Embryonic facial prominence (tissue), 1 donor: ENCODE measurements at regions not wholly inside any gene's neighbourhood (a gene's known extent, or its start where the extent isn't known, plus 50 kb on each side); places are given as distances from the start of the nearest gene placed in this dataset.
"Not testable (repeated sequence)": the region's sequence is repeated elsewhere in the genome, so short reads cannot be mapped to it uniquely, and the experiment has no call there.

Experiments
- DNase-seq: peaks from one replicate; pipeline ENCODE4 v3.0.0-alpha.2; 2016; ENCODE audit errors: extremely low spot score

DNA sequence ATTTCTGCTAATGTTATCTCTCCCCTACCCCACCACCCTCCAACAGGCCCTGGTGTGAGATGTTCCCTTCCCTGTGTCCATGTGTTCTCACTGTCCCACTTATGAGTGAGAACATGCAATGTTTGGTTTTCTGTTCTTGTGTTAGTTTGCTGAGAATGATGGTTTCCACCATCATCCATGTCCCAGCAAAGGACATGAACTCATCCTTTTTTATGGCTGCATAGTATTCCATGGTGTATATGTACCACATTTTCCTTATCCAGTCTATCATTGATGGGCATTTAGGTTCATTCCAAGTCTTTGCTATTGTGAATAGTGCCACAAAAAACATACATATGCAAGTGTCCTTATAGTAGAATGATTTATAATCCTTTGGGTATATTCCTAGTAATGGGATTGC, 104.5 kb downstream of the ZNF33B start:
- DNase-seq: not testable (repeated sequence)

DNA sequence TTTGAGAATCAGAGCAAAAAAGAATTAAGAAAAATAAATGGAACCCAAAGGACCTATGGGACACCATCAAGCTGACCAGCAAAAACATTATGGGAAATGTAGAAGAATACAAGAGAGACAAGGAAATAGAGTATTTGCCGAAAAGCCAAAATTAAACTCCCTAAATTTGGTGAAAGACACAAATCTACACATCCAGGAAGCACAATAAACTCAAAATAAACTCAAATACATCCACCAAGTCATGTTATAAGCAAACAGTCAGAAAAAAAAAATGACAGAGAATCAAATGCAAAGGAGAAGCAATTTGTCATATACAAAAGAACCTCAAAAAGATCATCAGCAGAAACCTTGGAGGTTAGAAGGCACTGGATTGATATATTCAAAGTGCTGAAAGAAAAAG, 105.4 kb downstream of the ZNF33B start:
- no peak for DNase-seq

DNA sequence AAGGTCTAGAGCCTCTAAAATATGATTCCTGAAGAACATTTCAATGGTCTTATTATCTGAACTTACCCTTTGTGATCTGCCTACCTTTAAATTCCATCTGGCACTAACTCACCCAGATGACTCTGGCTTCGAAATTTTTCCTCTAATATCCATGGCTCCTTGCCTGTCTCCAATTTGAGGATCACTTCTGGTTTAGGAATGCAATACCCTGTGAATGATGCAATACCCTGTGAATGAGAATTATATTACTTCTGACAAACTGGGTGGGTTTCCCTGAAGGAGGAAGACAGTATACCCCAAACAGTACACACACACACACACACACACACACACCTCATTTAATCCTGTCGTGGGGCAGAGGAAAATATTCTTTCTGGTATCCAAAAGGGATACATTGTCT, 115.3 kb downstream of the ZNF33B start:
- DNase-seq: no peak

DNA sequence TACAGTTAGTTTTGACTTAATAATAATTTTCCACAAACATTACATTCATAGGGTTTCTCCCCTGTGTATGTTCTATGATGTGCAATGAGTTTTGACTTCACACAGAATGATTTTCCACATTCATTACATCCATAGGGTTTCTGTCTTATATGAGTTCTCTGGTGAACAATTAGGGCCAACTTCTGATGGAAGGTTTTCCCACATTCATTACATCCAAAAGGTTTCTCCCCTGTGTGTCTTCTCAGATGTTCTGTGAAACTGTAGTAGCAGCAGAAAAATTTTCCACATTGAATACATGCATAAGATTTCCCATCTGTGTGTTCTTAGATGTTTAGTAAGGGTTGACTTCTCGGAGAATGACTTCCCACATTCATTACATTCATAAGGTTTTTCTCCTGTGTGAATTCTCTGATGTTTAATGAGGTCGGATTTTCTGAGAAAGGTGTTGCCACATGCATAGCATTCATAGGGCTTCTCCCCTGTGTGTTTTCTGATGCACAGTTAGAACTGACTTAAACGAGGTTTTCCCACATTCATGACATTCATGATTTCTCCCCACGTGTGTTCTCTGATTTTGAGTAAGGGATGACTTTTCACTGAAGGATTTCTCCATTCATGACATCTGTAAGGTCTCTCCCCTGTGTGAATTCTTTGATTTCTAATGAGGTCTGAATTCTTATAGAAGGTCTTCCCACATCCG, 118.5 kb downstream of the ZNF33B start:
- DNase-seq: no peak

DNA sequence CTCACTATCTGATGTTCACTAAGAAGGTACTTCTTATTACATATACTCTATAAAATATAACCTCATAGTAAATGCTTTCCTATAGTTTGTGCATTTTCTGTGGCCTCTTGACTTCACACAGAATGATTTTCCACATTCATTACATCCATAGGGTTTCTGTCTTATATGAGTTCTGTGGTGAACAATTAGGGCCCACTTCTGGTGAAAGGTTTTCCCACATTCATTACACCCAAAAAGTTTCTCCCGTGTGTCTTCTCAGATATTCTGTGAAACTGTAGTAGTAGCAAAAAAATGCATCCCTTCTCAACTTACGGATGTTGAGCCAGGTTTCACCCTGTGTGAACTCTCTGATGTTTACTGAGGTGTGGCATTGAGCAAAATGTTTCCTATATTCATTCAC, 119.3 kb downstream of the ZNF33B start:
- DNase-seq: no peak

DNA sequence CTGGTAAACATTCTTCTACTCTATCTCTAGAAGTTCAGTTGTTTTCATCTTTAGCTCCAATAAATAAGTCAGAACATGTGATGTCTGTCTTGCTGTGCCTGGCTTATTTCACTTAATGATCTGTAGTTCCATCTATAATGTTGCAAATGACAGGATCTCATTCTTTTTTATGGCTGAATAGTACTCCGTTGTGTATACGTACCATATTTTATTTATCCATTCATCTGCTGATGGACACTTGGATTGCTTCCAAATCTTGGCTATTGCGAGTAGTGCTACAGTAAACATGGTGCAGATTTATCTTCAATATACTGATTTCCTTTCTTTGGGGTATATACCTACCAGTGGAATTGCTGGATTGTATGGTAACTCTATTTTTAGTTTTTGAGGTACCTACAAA, 124.4 kb downstream of the ZNF33B start:
- no peak for DNase-seq

DNA sequence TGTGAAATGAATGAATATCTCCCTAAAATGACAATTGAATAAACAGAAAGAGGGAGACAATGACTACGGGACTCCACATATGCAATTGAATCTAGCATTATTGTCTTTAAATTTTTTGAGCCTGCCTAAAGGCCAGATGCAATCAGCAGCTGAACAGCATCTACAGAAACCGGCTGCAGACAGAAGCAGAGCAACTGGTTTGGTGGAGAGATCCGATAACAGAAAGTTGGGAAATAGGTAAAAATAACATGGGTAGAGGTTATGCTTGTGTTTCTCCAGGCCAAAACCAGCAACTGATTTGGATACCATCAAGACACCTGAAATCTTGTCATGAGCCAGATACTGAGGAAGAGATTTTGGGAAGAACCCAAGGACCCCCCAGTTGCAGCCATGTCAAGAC, 146.6 kb downstream of the ZNF33B start:
- DNase-seq: no peak

DNA sequence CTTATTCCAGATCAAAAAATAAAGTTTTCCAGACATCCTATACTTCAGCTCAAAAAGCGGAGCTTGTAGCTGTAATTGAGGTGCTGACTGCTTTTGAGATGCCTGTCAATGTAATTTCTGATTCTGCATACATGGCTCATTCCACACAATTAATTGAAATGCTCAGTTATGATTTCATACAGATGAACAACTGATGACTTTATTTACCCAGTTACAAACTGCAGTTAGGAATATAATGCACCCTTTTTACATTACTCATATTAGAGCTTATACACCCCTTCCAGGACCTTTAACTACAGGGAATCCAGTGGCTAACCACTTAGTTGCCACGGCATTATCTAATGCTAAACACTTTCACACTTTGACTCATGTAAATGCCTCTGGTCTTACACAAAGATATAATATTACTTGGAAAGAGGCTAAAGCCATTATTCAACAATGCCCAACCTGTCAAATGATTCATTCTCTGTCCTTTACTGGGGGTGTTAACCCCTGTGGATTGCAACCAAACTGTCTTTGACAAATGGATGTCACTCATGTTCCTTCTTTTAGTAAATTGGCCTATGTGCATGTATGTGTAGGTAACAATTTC, 147.3 kb downstream of the ZNF33B start:
- DNase-seq: no peak

DNA sequence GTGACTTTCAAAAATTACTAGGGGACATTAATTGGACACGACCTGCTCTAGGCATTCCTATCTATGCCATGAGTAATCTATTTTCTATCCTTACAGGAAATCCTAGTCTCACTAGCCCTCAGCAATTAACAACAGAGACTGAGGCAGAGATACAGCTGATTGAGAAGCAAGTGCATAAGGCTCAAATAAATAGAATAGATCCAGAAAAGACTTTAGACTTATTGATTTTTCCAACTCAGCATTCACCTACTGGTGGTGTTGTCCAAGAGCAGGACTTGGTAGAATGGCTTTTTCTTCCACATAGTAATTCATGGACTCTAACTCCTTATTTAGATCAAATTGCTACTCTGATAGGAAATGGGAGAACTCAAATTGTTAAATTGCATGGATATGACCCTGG, 148.0 kb downstream of the ZNF33B start:
- DNase-seq: no peak

DNA sequence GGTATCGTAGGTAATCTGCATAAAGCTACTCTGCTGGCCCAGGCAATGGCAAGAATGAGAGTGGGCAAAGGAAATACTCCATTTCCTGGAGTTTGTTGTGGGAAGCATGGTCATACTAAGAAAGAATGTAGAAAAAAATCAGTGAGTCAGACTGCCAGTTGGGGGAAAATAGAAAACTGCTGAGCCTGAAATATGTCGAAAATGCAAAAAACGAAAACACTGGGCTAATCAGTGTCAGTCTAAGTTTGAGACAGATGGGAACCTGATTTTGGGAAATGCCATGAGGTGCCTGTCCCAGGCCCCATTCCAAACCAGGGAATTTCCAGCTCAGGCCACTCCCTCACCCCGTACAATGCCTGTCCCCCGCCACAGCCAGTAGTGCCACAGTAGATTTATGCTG, 150.0 kb downstream of the ZNF33B start:
- DNase-seq: no peak

DNA sequence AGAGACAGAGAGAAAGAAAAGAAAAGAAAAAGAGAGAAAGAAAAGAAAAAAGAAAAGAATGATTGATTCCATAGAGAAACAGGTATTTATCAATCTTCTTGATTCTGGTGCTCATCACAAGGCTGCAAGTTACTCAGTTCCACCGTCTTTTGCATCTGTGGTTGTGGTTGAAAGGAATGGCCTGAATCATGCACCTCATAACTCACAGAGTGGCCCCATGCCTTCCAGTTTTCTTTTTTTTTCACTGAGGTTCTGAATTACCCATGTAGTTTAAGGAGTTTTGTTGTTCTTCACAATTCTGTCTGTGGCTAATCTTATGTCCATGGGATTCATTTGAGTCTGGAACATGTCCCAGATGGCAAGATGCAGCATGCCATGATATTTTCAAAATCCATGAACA, 156.0 kb downstream of the ZNF33B start:
- DNase-seq: no peak

DNA sequence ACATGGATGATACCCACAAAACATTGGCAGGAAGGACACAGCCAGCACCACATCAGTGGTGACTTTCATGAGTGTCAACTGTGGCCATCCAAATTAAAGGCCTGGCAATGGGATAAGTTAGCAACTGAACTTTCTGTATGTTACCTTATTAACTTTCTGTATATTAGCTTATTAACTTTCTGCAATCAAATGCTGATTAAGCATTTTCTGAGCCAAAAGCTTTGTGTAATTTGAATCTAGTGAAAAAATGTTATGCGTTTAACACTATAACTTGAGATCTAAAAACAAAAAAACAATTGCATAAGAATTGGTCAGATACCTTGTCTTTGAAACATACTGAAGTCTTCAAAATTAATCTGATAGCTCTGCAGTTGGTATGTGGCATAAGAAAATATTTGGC, 159.3 kb downstream of the ZNF33B start:
- DNase-seq: no peak

DNA sequence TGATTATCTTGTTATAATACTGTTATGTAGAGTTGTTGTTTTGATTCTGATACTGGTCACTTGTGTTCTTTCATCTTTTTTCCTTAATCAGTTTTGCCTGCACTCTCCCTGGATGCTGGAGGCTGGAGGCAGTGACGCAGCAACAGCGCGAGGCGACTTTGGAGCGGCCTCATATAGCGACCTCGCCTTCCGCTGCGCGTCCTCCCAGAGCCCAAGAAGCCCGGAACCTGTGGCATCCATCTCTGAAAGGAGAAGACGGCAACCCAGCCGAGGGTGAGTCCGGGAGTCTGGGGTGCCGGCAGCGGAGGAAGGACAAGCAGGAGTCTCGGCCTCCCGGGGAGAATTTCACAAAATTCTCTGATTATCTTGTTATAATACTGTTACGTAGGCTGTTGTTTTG, 161.2 kb downstream of the ZNF33B start:
- no peak for DNase-seq

DNA sequence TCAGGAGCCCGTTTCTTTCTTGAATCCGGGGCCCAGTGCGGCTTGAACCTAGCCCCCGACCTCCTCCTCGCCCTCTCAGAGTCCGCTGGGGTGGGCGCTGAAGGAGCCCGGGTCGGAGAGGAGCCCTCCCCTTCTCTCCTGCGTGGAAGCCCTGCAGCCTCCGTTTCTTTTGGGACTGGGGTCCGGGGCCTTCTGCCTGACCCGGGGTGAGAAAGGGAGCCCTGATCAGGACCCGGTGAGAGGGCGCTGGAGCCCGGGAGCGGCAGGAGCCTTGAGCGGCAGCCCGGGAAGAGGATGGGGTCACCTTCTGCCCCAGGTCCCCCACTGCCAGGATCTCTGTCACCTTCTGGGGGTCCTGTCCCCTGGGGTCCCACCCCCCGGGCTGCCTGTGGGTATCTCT, 162.3 kb downstream of the ZNF33B start:
- DNase-seq: no peak

DNA sequence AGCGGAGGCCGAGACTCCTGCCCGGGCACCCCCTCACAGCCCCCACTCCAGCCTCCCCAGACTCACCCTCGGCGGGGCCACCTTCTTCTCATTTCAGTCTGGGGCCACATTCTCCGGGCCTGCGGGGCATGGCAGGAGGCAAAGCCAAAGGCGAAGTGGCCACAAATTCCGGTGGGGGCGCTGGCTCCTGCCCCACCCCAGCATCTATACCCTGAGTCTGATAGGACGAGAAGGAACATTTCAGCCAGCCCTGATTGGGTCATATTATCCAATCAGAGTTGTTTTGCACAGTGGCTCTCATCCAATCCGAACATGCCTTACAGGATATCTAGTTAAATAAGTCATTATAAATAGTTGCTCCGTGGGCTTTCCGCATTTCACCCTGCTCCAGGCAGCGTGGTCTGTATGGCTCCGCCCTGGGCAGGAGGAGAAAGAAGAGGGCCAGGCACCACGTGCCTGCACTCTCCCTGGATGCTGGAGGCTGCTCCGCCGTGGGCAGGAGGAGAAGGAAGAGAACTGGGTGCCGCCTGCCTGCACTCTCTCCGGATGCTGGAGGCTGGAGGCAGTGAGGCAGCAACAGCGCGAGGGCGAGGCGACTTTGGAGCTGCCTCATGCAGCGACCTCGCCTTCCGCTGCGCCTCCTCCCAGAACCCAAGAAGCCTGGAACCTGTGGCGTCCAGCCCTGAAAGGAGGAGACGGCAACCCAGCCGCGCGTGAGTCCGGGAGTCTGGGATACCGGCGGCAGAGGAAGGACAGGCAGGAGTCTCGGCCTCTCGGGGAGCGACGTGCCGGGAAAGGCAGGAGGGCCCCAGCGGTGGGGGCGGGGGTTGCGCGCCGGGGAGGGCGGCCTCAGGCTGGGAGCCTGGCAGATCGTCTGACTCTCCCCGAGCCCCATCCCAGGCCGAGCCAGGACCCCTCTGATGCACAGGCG, 162.9 kb downstream of the ZNF33B start:
- no peak for DNase-seq

DNA sequence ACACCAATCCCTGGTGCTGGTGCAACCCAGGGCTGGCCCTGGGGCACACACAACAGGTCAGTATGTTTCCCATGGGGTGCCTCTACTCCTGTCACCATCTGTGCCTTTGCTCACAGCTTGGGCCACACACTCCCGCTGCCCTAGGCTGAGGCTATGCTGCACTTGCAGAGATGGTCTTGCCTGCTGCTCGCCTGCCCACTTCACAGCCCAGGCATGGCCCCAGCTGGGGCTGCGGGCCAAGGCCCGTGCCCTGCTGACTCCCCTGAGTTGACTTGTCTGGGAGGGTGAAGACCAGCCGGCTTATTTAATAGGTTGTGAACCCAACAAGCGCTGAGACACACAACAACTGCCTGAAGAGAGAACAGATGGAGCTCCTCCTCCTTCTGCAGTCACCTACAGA, 184.1 kb downstream of the ZNF33B start:
- DNase-seq: no peak

DNA sequence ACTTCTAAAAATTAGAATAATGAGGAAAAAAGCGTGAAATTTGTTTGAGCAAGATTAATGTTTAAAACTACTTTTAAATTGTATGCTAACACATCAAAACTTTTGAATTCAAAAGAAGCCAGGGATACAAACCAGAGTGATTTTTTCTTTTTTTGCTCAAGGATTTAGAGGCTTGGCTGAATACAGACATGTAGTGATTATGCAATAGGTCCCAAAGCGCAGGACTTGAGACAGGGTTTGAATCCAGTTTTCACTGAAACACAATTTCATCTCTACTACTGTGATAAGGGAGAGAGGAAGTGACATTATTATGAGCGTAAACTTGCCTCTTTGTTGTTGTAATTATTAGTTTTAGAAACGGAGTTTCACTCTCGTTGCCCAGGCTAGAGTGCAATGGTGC, 207.3 kb downstream of the ZNF33B start:
- no peak for DNase-seq

DNA sequence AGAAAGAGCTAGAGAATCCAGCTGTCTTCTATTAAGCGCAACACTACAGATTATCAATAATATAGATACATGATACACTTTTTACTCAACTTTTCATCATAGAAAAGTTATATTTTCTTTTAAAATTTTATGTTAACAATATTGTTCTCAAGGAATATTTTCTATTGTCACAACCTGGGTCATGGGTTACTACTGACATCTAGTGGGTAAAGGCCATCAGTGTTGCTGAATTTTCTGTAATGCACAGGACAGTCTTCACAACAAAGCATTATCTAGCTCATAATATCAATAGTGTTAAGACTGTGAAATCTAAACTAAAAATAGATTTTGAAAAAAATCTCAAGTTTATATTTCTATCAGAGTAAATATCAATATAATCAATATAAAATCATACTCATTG, 209.8 kb downstream of the ZNF33B start:
- DNase-seq: no peak

DNA sequence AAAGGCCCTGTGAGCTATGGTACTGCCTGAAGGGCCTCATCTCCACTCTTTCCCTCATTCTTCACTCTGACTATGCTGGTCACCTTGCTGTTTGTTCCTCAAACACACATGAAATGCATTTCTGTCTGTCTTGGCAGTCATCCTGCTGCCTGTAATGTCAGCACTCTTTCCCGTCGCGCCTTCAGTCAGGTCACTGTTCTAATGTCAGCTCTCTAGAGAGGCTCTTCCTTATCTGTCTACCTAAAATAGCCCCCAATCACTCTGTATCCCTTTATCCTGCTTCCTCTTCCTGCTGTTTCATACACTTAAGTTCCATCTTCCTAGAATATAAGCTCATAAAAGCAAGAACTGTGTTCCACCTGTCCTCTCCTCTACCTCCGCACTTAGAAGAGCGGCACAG, 215.5 kb downstream of the ZNF33B start:
- DNase-seq: no peak

DNA sequence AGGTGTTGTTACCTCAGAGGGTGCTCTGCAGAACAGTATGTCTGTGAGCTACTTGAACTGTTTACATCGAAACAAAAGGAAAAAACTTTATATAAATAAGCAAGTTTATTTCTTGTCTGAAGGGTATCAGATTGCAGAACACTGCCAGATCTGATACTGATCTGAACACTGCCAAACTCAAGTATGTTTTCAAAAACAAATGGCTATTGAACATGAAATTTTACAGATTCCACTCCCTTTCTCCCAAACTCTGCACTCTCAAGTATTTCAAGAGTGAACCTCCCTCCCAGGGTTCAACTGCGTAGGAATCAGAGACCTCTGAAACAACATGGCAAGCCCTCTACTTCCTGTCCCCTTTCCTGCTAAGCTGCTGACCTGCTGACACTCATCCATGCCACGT, 216.6 kb downstream of the ZNF33B start:
- DNase-seq: no peak

DNA sequence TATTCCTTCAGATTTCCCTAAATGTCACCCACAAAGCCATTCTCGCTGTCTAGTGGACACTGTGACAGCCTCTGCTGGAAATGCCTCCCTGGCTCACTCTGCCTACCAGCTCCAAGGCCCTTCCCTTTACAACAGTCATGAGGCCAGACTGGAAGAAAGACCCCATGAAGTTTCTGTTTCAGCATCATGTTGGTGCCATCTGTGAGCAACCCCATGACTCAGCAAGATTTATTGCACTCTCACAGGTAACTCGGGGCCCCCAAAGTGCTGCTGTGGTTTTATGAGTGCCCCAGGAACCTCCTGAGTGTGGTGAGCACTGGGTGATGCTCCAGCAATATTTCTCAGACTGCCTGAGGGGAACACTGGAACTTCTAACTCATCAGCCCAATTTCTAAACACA, 218.6 kb downstream of the ZNF33B start:
- no peak for DNase-seq

DNA sequence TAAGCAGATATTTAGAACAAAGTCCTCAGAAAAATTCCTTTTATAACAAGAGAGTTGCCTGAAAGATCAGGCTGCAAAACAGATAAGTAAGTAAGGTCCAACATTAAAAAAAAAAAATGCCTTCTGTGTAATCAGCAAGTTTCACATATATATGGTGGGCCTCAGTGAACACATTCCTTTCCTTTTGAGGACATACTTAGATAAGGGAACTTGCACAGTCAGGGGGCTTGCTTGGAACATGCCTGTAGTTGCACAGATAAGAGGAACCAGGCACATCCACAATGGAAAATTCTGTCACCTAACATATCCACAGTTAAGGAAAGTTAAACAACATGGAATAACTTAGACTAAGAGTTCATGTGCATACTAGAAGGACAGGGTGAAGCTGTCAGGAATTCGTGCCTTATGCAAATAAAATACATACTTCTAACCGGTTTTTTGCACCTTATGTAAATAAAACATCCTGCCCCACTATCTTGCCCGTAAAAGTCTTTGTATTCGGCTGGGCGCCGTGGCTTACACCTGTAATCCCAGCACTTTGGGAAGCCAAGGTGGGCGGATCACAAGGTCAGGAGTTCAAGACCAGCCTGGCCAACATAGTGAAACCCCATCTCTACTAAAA, 257.3 kb downstream of the ZNF33B start:
- no peak for DNase-seq
